Hepatocyte (in vitro differentiated cells): ENCODE measurements at regions not wholly inside any gene's neighbourhood (a gene's known extent, or its start where the extent isn't known, plus 50 kb on each side); places are given as distances from the start of the nearest gene placed in this dataset.

Experiments
- CTCF ChIP-seq: fragments of 200-600 bp; sonication (generic); IDR thresholded peaks from 2 replicates; pipeline ENCODE4 v1.5.1; 2016; ENCODE audit warnings: antibody characterized with exemption, mild to moderate bottlenecking; ENCODE audit not compliant: poor library complexity
- EZH2 ChIP-seq: fragments of 200-600 bp; sonication (generic); IDR thresholded peaks from 2 replicates; pipeline ENCODE4 v1.6.1; 2016; ENCODE audit warnings: antibody characterized with exemption, mild to moderate bottlenecking, borderline replicate concordance
- EZH2phosphoT487 ChIP-seq: fragments of 200-600 bp; sonication (generic); IDR thresholded peaks from one replicate; pipeline ENCODE4 v1.6.1; 2018; ENCODE audit warnings: antibody characterized with exemption, mild to moderate bottlenecking, low read depth, moderate library complexity; ENCODE audit not compliant: unreplicated experiment, severe bottlenecking

DNA sequence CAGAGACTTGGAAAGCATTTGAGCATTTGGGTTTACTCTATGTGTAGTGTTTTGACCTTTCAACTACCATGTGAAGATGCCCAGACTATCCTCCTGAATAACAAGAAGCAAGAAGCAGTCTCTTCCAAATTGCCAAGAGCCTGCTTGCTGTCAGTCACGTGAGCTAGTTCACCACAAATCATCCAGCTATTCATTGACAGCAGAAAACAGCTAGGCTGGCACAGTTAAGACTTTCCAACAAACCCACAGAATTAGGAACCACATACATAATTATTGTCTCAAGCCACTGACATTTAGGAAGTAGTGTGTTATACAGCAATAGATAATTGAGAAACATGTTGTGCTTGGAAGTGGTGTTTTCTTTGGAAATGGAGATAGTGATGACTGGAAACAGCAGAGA, 1652.0 kb downstream of the NCAM2 start:
- no peak for TF ChIP-seq CTCF
- TF ChIP-seq EZH2: no peak
- TF ChIP-seq EZH2phosphoT487: no peak
